BJ (cell line): ENCODE measurements at regions not wholly inside any gene's neighbourhood (a gene's known extent, or its start where the extent isn't known, plus 50 kb on each side); places are given as distances from the start of the nearest gene placed in this dataset.
A peak's percentile ranks its signal among the peaks of the same experiment; 100 is the strongest.

Source experiments
- CTCF ChIA-PET: fragments of 350-600 bp; formaldehyde crosslinking; extraction: SDS; loops from one replicate; lab custom pipeline; 2021; ENCODE audit warnings: antibody characterized with exemption, inconsistent platforms; lab: Yijun Ruan, JAX
- POLR2A ChIA-PET: fragments of 300-600 bp; sonication (Branson Sonifier 250); formaldehyde crosslinking; extraction: SDS; loops from one replicate; lab custom pipeline; 2021; ENCODE audit warnings: antibody characterized with exemption; lab: Charles Lee
- DNase-seq: peaks from one replicate; pipeline ENCODE4 v3.0.0-alpha.2; 2011; ENCODE audit warnings: low read depth
- H3K27me3 ChIP-seq: 2 replicates; pipeline ENCODE4 v1.6.0; 2011; ENCODE audit warnings: low read length; ENCODE audit not compliant: control insufficient read depth, insufficient read depth
- H3K36me3 ChIP-seq: 2 replicates; pipeline ENCODE4 v1.5.1; 2011; ENCODE audit warnings: low read length; ENCODE audit not compliant: control insufficient read depth, insufficient read depth
- H3K4me3 ChIP-seq: 2 replicates; pipeline ENCODE4 v1.5.1; 2011; ENCODE audit warnings: low read depth, mild to moderate bottlenecking, control low read depth, low read length
- TF ChIP-seq, protein P1 (sequence below): IDR thresholded peaks from 2 replicates; pipeline ENCODE4 v1.5.1; 2011; ENCODE audit warnings: low read depth, mild to moderate bottlenecking, control low read depth, inconsistent platforms, low read length, moderate library complexity; ENCODE audit not compliant: insufficient read depth

DNA sequence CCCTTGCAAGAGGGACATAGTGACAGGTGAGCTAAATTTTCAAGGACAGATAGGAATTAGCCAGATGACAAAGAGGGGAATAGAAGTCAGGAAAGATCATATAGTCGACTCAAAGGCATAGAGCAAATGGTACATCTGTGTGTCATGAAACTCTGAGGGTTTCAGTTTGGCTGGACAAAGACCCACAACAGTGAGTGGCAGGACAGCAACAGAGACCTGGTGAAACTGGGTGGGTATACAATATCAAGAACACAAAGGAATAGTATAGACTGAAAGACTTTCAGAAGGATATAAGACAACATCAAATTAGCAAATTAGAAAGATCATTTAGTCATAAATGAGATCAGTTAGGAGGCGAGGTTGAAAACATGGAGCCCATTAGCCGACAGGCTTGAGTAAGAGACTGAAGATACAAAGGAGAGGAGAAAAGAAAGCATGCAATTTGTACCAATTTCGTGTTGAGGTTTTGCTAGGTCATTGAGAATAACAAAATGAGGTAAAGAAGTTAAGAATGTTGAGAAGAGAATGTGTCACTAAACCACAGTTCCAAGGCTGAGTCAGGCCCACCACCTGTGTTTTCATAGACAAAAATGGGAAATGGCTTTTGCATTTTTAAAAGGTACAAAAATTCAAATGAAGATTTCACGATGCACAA lies 213.8 kb downstream of the HHIPL2 start:
- DNase-seq, result peak; percentile 54
- Histone ChIP-seq H3K4me3 (no peak overlapping the region), H3K27me3 (no peaks in the 10 kb centered on the region), H3K36me3 (no peaks in the 10 kb centered on the region)
- ChIA-PET CTCF (interaction anchor here (0.7 kb wide), 1 partner anchor 51 kb away, joined by 4 read pairs; no protein-coding TSS in a partner anchor), POLR2A (no interaction called here)
- TF ChIP-seq, protein P1, sequence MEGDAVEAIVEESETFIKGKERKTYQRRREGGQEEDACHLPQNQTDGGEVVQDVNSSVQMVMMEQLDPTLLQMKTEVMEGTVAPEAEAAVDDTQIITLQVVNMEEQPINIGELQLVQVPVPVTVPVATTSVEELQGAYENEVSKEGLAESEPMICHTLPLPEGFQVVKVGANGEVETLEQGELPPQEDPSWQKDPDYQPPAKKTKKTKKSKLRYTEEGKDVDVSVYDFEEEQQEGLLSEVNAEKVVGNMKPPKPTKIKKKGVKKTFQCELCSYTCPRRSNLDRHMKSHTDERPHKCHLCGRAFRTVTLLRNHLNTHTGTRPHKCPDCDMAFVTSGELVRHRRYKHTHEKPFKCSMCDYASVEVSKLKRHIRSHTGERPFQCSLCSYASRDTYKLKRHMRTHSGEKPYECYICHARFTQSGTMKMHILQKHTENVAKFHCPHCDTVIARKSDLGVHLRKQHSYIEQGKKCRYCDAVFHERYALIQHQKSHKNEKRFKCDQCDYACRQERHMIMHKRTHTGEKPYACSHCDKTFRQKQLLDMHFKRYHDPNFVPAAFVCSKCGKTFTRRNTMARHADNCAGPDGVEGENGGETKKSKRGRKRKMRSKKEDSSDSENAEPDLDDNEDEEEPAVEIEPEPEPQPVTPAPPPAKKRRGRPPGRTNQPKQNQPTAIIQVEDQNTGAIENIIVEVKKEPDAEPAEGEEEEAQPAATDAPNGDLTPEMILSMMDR, result no peak

DNA sequence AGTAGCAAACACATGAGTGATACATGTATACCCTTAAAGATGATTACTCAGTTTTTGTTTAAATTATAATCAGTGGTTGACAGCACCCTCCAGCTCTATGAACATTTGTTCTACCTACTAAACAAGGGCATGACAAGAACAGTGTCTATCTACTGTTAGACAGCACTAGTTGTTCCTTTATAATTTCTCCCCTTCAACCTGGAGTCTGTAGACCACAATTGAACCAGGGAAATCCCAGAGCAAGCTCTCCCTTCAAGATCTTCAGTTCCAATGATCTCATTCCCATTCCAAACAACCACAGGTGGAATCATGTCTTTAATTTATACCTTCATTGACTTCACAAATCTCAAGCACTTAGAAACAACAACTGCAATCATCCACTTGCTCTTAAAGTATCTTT lies 216.1 kb downstream of the HHIPL2 start:
- ChIA-PET POLR2A (no interaction called here), CTCF (interaction anchor here (1.9 kb wide), 1 partner anchor 123 kb away, joined by 5 read pairs; no protein-coding TSS in a partner anchor)
- TF ChIP-seq, protein P1, result no peak
- H3K27me3 ChIP-seq, result no peaks in the 10 kb centered on the region
- no peak for DNase-seq
- no peak overlapping the region for H3K4me3 ChIP-seq
- no peaks in the 10 kb centered on the region for H3K36me3 ChIP-seq

DNA sequence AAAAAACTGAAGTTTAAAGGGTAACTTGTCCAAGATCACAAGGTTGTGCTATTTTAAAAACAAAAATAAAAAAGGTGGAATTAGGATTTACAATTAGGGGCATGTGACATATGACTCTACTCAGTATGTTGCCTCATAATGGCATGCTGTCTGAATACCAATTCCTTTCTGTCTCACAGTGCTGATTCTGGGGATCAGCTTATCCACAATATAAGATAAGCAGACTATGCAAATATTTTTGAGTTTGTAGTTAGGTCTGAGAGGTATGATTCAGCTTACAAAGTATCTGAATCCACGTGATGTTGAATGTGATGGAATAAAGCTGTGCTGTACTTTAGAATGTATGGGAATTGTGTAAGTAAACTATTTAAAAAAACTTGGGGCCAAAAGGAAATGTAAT lies 216.6 kb downstream of the HHIPL2 start:
- TF ChIP-seq, protein P1, result no peak
- ChIA-PET POLR2A (no interaction called here), CTCF (interaction anchor here (1.9 kb wide), 1 partner anchor 123 kb away, joined by 5 read pairs; no protein-coding TSS in a partner anchor)
- Histone ChIP-seq H3K4me3 (no peak overlapping the region), H3K36me3 (no peaks in the 10 kb centered on the region), H3K27me3 (no peaks in the 10 kb centered on the region)
- peak; percentile 11 for DNase-seq

DNA sequence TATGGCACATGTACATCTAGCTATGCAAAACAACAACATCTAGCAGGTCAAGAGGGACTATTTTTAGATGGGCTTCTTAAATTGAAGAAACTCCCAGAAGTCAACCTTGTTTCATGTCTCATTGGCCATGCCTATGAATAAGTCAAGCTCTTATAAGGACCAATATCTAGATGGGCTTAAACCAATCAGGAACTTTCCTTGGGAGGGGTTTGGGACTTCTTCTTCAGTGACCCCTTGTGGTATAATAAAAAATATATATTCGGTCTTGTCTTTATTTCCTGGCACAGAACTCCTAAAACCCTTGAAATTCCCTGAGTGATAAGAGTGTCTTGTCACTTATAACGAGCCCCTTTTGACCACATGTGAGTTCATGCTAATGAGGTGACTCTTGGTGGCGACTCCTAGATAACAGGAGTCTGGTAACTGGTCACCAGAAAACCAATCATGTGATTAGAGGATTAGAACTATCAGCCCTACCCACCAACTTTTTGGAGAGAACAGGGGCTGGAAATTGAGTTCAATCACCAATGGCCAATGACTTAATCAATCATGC lies 218.3 kb downstream of the HHIPL2 start:
- no peak overlapping the region for H3K4me3 ChIP-seq
- ChIA-PET CTCF (no interaction called here), POLR2A (no interaction called here)
- H3K36me3 ChIP-seq, result no peaks in the 10 kb centered on the region
- no peak for DNase-seq
- TF ChIP-seq, protein P1, result no peak
- H3K27me3 ChIP-seq, result no peaks in the 10 kb centered on the region

DNA sequence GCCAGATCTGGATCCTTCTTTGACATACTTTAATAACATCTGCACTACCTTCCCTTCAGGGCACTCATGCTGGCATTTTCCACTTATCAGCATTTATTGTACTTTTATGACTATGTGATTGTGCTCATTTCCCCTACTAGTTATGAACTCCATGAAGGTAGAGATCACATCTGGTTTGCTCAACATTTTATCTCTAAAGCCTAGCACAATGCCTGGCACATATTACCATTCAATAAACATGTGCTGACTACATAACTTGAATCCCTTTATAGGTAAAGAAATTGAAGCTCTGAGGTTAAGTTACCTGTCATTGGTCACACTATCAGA lies 221.2 kb downstream of the HHIPL2 start:
- TF ChIP-seq, protein P1, result no peak
- DNase-seq, result no peak
- Histone ChIP-seq H3K36me3 (no peaks in the 10 kb centered on the region), H3K27me3 (no peaks in the 10 kb centered on the region), H3K4me3 (no peak overlapping the region)
- ChIA-PET POLR2A (no interaction called here), CTCF (interaction anchor here (0.6 kb wide), 1 partner anchor 65 kb away, joined by 3 read pairs; no protein-coding TSS in a partner anchor)
